Lower leg skin (tissue), 3 donors: ENCODE measurements at regions not wholly inside any gene's neighbourhood (a gene's known extent, or its start where the extent isn't known, plus 50 kb on each side); places are given as distances from the start of the nearest gene placed in this dataset.

ENCODE experiments used
- CTCF ChIP-seq, 3 donors: fragments of 450-650 bp; IDR thresholded peaks; one replicate each; pipeline ENCODE4 v1.5.1; 2016; ENCODE audit warnings: antibody characterized with exemption in 3 of 3, mild to moderate bottlenecking in 3 of 3, moderate library complexity in 2 of 3
- POLR2A ChIP-seq, 2 donors: fragments of 450-650 bp; IDR thresholded peaks; one replicate each; pipeline ENCODE4 v1.6.1; 2016 to 2017; ENCODE audit warnings: antibody characterized with exemption in 2 of 2, mild to moderate bottlenecking in 1 of 2, moderate library complexity in 1 of 2

GRCh38 chr15:85964471-85964870, 115.2 kb upstream of the AGBL1 start:
- TF ChIP-seq CTCF (IDR thresholded peaks at IDR 0.05) (no peak), POLR2A (IDR thresholded peaks at IDR 0.05) (no peak)
